Neural cell (in vitro differentiated cells): ENCODE measurements at regions not wholly inside any gene's neighbourhood (a gene's known extent, or its start where the extent isn't known, plus 50 kb on each side); places are given as distances from the start of the nearest gene placed in this dataset.
"Not testable (repeated sequence)": the region's sequence is repeated elsewhere in the genome, so short reads cannot be mapped to it uniquely, and the experiment has no call there.

ENCODE experiments used
- H2AFZ ChIP-seq: fragments of 200-600, 300-800 bp; sonication (generic), shearing (Covaris generic); 2 replicates; pipeline ENCODE4 v1.6.0; 2014; ENCODE audit warnings: low read depth, mild to moderate bottlenecking, antibody characterized with exemption, low read length, moderate library complexity
- H3F3A ChIP-seq: fragments of 200-600 bp; shearing (Covaris generic); 2 replicates; pipeline ENCODE4 v1.6.1; 2016; ENCODE audit warnings: mild to moderate bottlenecking, moderate library complexity, mixed read lengths, antibody characterized with exemption, low read length; ENCODE audit not compliant: insufficient read depth, poor library complexity, severe bottlenecking
- H3K27ac ChIP-seq: fragments of 200-600, 300-800 bp; sonication (generic), shearing (Covaris generic); 2 replicates; pipeline ENCODE4 v1.5.1; 2014; ENCODE audit warnings: mild to moderate bottlenecking, low read length, moderate library complexity
- H3K27me3 ChIP-seq: fragments of 300-800, 200-600 bp; sonication (generic), shearing (Covaris generic); 2 replicates; pipeline ENCODE4 v1.6.0; 2014; ENCODE audit warnings: mild to moderate bottlenecking, low read depth, low read length, moderate library complexity; ENCODE audit not compliant: insufficient read depth
- H3K36me3 ChIP-seq: fragments of 300-800, 200-600 bp; sonication (generic), shearing (Covaris generic); 2 replicates; pipeline ENCODE4 v1.5.1; 2014; ENCODE audit warnings: mild to moderate bottlenecking, antibody characterized with exemption, low read length, moderate library complexity; ENCODE audit not compliant: insufficient read depth
- H3K4me2 ChIP-seq: fragments of 300-800, 200-600 bp; sonication (generic), shearing (Covaris generic); 2 replicates; pipeline ENCODE4 v1.6.0; 2014; ENCODE audit warnings: mild to moderate bottlenecking, low read length
- H3K4me3 ChIP-seq: fragments of 300-800, 200-600 bp; sonication (generic), shearing (Covaris generic); 2 replicates; pipeline ENCODE4 v1.5.1; 2014; ENCODE audit warnings: mild to moderate bottlenecking, low read length, moderate library complexity
- H3K79me2 ChIP-seq: fragments of 200-600 bp; shearing (Covaris generic); replicated peaks from 2 replicates; pipeline ENCODE4 v1.6.0; 2014; ENCODE audit warnings: mild to moderate bottlenecking, low read length, moderate library complexity; ENCODE audit not compliant: insufficient read depth
- H3K9ac ChIP-seq: fragments of 300-800, 200-600 bp; sonication (generic), shearing (Covaris generic); 2 replicates; pipeline ENCODE4 v1.6.1; 2016; ENCODE audit warnings: mild to moderate bottlenecking, low read length, mixed read lengths
- H3K9me2 ChIP-seq: fragments of 200-600 bp; shearing (Covaris generic); 2 replicates; pipeline ENCODE4 v1.6.1; 2016; ENCODE audit warnings: mild to moderate bottlenecking, low read length, mixed read lengths; ENCODE audit not compliant: insufficient read depth
- H3K9me3 ChIP-seq: fragments of 200-600, 300-800 bp; sonication (generic), shearing (Covaris generic); 2 replicates; pipeline ENCODE4 v1.6.1; 2016; ENCODE audit warnings: mild to moderate bottlenecking, mixed run types, low read length, moderate library complexity, mixed read lengths
- H4K20me1 ChIP-seq: fragments of 200-600 bp; shearing (Covaris generic); 2 replicates; pipeline ENCODE4 v1.6.1; 2016; ENCODE audit warnings: mild to moderate bottlenecking, mixed run types; ENCODE audit not compliant: insufficient read depth
- EP300 ChIP-seq: fragments of 450-650 bp; conservative IDR thresholded peaks from 2 replicates; pipeline ENCODE4 v1.6.1; 2014; ENCODE audit warnings: antibody characterized with exemption, mild to moderate bottlenecking, moderate library complexity; ENCODE audit not compliant: poor library complexity, severe bottlenecking
- EZH2 ChIP-seq: fragments of 200-600, 300-800 bp; shearing (Covaris generic), sonication (generic); IDR thresholded peaks from 2 replicates; pipeline ENCODE4 v1.6.1; 2014; ENCODE audit warnings: antibody characterized with exemption, low read length, borderline replicate concordance, mild to moderate bottlenecking; ENCODE audit not compliant: insufficient read depth, poor library complexity, severe bottlenecking
- MXI1 ChIP-seq: fragments of 450-650 bp; conservative IDR thresholded peaks from 2 replicates; pipeline ENCODE4 v1.6.1; 2014; ENCODE audit warnings: antibody characterized with exemption, mild to moderate bottlenecking; ENCODE audit not compliant: poor library complexity, severe bottlenecking
- POLR2AphosphoS5 ChIP-seq: IDR thresholded peaks from 2 replicates; pipeline ENCODE4 v1.6.1; 2012
- RAD21 ChIP-seq: fragments of 450-650 bp; conservative IDR thresholded peaks from 2 replicates; pipeline ENCODE4 v1.6.1; 2014; ENCODE audit warnings: antibody characterized with exemption, mild to moderate bottlenecking, moderate library complexity
- REST ChIP-seq: IDR thresholded peaks from 2 replicates; pipeline ENCODE4 v1.6.1; 2012; ENCODE audit warnings: borderline replicate concordance
- SMC3 ChIP-seq: fragments of 450-650 bp; conservative IDR thresholded peaks from 2 replicates; pipeline ENCODE4 v1.6.1; 2014; ENCODE audit warnings: antibody characterized with exemption, mild to moderate bottlenecking, moderate library complexity; ENCODE audit not compliant: poor library complexity
- TAF1 ChIP-seq: IDR thresholded peaks from 2 replicates; pipeline ENCODE4 v1.6.1; 2012; ENCODE audit warnings: low read depth
- TF ChIP-seq, protein P1 (sequence below): fragments of 450-650 bp; IDR thresholded peaks from 2 replicates; pipeline ENCODE4 v1.5.1; 2014; ENCODE audit warnings: antibody characterized with exemption, mild to moderate bottlenecking, moderate library complexity; ENCODE audit not compliant: poor library complexity, severe bottlenecking

DNA sequence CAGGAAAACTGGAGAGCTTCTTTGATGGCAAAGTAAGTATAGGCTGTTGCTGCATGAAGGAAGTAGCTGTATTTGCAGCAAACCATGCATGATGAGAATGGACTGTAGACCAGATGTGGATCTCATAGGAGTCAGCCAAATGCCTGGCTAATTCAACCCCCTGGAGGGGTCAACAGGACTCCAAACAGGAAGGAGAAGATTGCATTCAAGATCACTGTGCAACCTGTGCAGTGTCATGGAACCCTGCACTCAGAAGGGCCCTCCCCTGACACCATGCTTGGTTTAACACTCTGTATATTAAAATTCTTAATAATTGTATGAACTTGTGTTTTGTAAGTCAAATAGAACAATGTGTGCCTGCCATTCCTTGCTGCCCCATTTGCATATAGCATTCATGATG, 225.1 kb upstream of the FSCB start:
- H2AFZ ChIP-seq: no peak overlapping the region
- no peaks in the 10 kb centered on the region for H3K9me2 ChIP-seq
- no peak overlapping the region for H3K9ac ChIP-seq
- H3K79me2 ChIP-seq: no peaks in the 10 kb centered on the region
- H3K4me3 ChIP-seq: no peak overlapping the region
- no peaks in the 10 kb centered on the region for H3F3A ChIP-seq
- H3K9me3 ChIP-seq: no peaks in the 10 kb centered on the region
- no peak overlapping the region for H3K27ac ChIP-seq
- TF ChIP-seq, protein P1, sequence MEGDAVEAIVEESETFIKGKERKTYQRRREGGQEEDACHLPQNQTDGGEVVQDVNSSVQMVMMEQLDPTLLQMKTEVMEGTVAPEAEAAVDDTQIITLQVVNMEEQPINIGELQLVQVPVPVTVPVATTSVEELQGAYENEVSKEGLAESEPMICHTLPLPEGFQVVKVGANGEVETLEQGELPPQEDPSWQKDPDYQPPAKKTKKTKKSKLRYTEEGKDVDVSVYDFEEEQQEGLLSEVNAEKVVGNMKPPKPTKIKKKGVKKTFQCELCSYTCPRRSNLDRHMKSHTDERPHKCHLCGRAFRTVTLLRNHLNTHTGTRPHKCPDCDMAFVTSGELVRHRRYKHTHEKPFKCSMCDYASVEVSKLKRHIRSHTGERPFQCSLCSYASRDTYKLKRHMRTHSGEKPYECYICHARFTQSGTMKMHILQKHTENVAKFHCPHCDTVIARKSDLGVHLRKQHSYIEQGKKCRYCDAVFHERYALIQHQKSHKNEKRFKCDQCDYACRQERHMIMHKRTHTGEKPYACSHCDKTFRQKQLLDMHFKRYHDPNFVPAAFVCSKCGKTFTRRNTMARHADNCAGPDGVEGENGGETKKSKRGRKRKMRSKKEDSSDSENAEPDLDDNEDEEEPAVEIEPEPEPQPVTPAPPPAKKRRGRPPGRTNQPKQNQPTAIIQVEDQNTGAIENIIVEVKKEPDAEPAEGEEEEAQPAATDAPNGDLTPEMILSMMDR: no peak
- no peak for TF ChIP-seq RAD21
- no peak for TF ChIP-seq SMC3
- TF ChIP-seq TAF1: no peak
- TF ChIP-seq EZH2: no peak
- TF ChIP-seq REST: no peak
- no peak for TF ChIP-seq EP300
- TF ChIP-seq MXI1: no peak
- no peak for TF ChIP-seq POLR2AphosphoS5
- no peaks in the 10 kb centered on the region for H4K20me1 ChIP-seq
- no peaks in the 10 kb centered on the region for H3K36me3 ChIP-seq
- H3K27me3 ChIP-seq: no peaks in the 10 kb centered on the region
- no peak overlapping the region for H3K4me2 ChIP-seq

GRCh38 chr14:44730860-44731259, 223.8 kb upstream of the FSCB start:
- H3F3A ChIP-seq: no peaks in the 10 kb centered on the region

GRCh38 chr14:44721395-44721794, 214.3 kb upstream of the FSCB start:
- not testable (repeated sequence) for H3K9me2 ChIP-seq, H3K4me2 ChIP-seq, H3K27ac ChIP-seq, H3K9me3 ChIP-seq, H3K36me3 ChIP-seq, H3F3A ChIP-seq, H3K79me2 ChIP-seq, H2AFZ ChIP-seq, H4K20me1 ChIP-seq, H3K9ac ChIP-seq, H3K27me3 ChIP-seq, H3K4me3 ChIP-seq

More at GRCh38 chr14:44730860-44731259, 223.8 kb upstream of the FSCB start:
- H3K36me3 ChIP-seq: no peaks in the 10 kb centered on the region
- no peaks in the 10 kb centered on the region for H3K9me2 ChIP-seq
- no peak overlapping the region for H2AFZ ChIP-seq
- H4K20me1 ChIP-seq: no peaks in the 10 kb centered on the region
- no peak overlapping the region for H3K9ac ChIP-seq
- H3K27me3 ChIP-seq: no peaks in the 10 kb centered on the region
- no peak overlapping the region for H3K27ac ChIP-seq
- H3K79me2 ChIP-seq: no peaks in the 10 kb centered on the region
- no peak for TF ChIP-seq RAD21
- H3K9me3 ChIP-seq: no peaks in the 10 kb centered on the region
- no peak overlapping the region for H3K4me3 ChIP-seq
- no peak overlapping the region for H3K4me2 ChIP-seq
